ENCODE measurements at regions not wholly inside any gene's neighbourhood (a gene's known extent, or its start where the extent isn't known, plus 50 kb on each side); places are given as distances from the start of the nearest gene placed in this dataset.

DNA sequence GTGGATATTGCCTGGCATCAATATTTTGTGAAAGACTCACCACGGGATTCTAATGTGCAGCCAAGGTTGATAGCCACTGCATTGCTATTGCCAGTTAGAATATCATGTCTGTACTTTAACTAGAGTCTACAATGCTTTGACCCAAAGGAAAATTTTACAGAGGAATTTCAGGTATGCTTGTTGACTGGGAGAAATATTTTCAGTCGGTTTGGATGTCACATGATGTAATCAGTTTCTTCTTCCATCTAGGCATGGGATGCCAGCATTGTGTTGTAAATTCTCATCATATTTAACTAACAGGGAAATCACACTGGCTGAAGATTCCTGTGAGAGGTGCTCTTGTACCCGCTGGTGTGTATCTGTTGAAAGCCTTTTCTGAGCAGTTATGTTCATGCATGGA lies 508.9 kb upstream of the ADAMTS9 start:
- ChIA-PET CTCF (no interaction called here), POLR2A (no interaction called here)
- peaks cover 6% of the 10 kb centered on the region for H3K4me1 Mint-ChIP-seq
- ATAC-seq (no peak), DNase-seq (ENCODE audit: low spot score) (no peak)
- no peak for TF ChIP-seq RORB (CRISPR knock-in tag; IDR thresholded peaks at IDR 0.05)
- no peak for TF ChIP-seq ZNF317 (CRISPR knock-in tag; IDR thresholded peaks at IDR 0.05; ENCODE audit: borderline replicate concordance, low read depth)
- TF ChIP-seq, protein P1, sequence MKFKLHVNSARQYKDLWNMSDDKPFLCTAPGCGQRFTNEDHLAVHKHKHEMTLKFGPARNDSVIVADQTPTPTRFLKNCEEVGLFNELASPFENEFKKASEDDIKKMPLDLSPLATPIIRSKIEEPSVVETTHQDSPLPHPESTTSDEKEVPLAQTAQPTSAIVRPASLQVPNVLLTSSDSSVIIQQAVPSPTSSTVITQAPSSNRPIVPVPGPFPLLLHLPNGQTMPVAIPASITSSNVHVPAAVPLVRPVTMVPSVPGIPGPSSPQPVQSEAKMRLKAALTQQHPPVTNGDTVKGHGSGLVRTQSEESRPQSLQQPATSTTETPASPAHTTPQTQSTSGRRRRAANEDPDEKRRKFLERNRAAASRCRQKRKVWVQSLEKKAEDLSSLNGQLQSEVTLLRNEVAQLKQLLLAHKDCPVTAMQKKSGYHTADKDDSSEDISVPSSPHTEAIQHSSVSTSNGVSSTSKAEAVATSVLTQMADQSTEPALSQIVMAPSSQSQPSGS (CRISPR knock-in tag; IDR thresholded peaks at IDR 0.05; ENCODE audit: borderline replicate concordance, low read depth): no peak
- no peak for TF ChIP-seq TEAD1 (CRISPR knock-in tag; IDR thresholded peaks at IDR 0.05)
- TF ChIP-seq, protein P2, sequence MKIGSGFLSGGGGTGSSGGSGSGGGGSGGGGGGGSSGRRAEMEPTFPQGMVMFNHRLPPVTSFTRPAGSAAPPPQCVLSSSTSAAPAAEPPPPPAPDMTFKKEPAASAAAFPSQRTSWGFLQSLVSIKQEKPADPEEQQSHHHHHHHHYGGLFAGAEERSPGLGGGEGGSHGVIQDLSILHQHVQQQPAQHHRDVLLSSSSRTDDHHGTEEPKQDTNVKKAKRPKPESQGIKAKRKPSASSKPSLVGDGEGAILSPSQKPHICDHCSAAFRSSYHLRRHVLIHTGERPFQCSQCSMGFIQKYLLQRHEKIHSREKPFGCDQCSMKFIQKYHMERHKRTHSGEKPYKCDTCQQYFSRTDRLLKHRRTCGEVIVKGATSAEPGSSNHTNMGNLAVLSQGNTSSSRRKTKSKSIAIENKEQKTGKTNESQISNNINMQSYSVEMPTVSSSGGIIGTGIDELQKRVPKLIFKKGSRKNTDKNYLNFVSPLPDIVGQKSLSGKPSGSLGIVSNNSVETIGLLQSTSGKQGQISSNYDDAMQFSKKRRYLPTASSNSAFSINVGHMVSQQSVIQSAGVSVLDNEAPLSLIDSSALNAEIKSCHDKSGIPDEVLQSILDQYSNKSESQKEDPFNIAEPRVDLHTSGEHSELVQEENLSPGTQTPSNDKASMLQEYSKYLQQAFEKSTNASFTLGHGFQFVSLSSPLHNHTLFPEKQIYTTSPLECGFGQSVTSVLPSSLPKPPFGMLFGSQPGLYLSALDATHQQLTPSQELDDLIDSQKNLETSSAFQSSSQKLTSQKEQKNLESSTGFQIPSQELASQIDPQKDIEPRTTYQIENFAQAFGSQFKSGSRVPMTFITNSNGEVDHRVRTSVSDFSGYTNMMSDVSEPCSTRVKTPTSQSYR (CRISPR knock-in tag; IDR thresholded peaks at IDR 0.05): no peak
- no peak for TF ChIP-seq CBFB (CRISPR knock-in tag; IDR thresholded peaks at IDR 0.05; ENCODE audit: low read depth)
- no peak for TF ChIP-seq GRHL2 (CRISPR knock-in tag; IDR thresholded peaks at IDR 0.05; ENCODE audit: insufficient replicate concordance, severe bottlenecking)
- TF ChIP-seq SMAD3 (CRISPR knock-in tag; IDR thresholded peaks at IDR 0.05; ENCODE audit: borderline replicate concordance): no peak
- TF ChIP-seq ZNF263 (CRISPR knock-in tag; IDR thresholded peaks at IDR 0.05; ENCODE audit: low read depth): no peak
- no peak overlapping the region for H3K27ac Mint-ChIP-seq
- H3K9me3 Mint-ChIP-seq: no peaks in the 10 kb centered on the region
- no peaks in the 10 kb centered on the region for H3K36me3 Mint-ChIP-seq
- H3K27me3 Mint-ChIP-seq (ENCODE audit: low read depth): no peaks in the 10 kb centered on the region
- no peak overlapping the region for H3K4me3 Mint-ChIP-seq

DNA sequence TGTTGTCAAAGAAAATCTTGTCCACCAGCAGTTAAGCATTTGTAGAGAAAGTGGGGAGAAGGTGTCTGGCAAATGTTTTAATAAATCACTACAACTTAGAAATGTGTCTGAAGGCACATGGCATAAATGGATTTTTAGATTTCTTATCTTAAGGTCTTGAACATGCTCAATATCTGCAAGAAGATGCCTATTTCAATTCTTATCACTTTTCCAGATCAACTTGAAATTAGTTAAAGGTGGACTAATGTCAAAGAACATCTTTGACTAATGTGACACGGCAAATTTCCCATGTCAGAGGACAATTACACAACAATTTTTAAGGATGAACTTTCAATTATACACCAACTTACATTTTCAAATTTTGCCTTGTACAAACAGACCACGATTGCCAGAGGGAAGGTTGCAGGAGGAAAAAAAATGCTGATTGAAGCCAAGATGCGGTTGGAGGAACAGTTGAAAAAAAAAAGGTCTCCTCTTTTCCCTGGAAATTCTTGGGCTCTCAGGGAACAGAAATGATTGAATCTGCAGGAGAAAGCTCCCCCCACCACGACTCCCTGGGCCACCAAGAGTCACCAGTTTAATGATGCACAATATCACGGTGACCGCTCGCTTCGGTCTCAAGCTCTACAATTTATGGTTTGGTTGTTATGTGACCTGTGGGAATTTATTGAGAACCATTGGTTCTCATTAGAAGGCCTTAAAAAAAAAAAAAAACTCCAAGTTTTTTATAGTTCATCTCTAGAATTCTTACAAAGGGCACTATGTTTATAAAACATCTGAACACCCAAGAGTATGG lies 507.6 kb upstream of the ADAMTS9 start:
- DNase-seq (ENCODE audit: low spot score) (no peak), ATAC-seq (no peak)
- no peak overlapping the region for H3K27ac Mint-ChIP-seq
- H3K4me3 Mint-ChIP-seq: no peak overlapping the region
- peaks cover 6% of the 10 kb centered on the region for H3K4me1 Mint-ChIP-seq
- ChIA-PET POLR2A (interaction anchor here (0.7 kb wide), 1 partner anchor 12 kb away, joined by 3 read pairs; no protein-coding TSS in a partner anchor), CTCF (no interaction called here)
- TF ChIP-seq, protein P3, sequence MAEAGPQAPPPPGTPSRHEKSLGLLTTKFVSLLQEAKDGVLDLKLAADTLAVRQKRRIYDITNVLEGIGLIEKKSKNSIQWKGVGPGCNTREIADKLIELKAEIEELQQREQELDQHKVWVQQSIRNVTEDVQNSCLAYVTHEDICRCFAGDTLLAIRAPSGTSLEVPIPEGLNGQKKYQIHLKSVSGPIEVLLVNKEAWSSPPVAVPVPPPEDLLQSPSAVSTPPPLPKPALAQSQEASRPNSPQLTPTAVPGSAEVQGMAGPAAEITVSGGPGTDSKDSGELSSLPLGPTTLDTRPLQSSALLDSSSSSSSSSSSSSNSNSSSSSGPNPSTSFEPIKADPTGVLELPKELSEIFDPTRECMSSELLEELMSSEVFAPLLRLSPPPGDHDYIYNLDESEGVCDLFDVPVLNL (CRISPR knock-in tag; IDR thresholded peaks at IDR 0.05; ENCODE audit: borderline replicate concordance, low read depth): no peak
- TF ChIP-seq GABPB1 (CRISPR knock-in tag; IDR thresholded peaks at IDR 0.05): no peak
- no peak for TF ChIP-seq FOXP1 (CRISPR knock-in tag; IDR thresholded peaks at IDR 0.05; ENCODE audit: borderline replicate concordance)
- TF ChIP-seq, protein P4, sequence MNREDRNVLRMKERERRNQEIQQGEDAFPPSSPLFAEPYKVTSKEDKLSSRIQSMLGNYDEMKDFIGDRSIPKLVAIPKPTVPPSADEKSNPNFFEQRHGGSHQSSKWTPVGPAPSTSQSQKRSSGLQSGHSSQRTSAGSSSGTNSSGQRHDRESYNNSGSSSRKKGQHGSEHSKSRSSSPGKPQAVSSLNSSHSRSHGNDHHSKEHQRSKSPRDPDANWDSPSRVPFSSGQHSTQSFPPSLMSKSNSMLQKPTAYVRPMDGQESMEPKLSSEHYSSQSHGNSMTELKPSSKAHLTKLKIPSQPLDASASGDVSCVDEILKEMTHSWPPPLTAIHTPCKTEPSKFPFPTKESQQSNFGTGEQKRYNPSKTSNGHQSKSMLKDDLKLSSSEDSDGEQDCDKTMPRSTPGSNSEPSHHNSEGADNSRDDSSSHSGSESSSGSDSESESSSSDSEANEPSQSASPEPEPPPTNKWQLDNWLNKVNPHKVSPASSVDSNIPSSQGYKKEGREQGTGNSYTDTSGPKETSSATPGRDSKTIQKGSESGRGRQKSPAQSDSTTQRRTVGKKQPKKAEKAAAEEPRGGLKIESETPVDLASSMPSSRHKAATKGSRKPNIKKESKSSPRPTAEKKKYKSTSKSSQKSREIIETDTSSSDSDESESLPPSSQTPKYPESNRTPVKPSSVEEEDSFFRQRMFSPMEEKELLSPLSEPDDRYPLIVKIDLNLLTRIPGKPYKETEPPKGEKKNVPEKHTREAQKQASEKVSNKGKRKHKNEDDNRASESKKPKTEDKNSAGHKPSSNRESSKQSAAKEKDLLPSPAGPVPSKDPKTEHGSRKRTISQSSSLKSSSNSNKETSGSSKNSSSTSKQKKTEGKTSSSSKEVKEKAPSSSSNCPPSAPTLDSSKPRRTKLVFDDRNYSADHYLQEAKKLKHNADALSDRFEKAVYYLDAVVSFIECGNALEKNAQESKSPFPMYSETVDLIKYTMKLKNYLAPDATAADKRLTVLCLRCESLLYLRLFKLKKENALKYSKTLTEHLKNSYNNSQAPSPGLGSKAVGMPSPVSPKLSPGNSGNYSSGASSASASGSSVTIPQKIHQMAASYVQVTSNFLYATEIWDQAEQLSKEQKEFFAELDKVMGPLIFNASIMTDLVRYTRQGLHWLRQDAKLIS (CRISPR knock-in tag; IDR thresholded peaks at IDR 0.05; ENCODE audit: borderline replicate concordance): no peak
- no peak for TF ChIP-seq SMAD4 (CRISPR knock-in tag; IDR thresholded peaks at IDR 0.05)
- TF ChIP-seq, protein P5, sequence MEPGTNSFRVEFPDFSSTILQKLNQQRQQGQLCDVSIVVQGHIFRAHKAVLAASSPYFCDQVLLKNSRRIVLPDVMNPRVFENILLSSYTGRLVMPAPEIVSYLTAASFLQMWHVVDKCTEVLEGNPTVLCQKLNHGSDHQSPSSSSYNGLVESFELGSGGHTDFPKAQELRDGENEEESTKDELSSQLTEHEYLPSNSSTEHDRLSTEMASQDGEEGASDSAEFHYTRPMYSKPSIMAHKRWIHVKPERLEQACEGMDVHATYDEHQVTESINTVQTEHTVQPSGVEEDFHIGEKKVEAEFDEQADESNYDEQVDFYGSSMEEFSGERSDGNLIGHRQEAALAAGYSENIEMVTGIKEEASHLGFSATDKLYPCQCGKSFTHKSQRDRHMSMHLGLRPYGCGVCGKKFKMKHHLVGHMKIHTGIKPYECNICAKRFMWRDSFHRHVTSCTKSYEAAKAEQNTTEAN (CRISPR knock-in tag; IDR thresholded peaks at IDR 0.05): no peak
- TF ChIP-seq, protein P6, sequence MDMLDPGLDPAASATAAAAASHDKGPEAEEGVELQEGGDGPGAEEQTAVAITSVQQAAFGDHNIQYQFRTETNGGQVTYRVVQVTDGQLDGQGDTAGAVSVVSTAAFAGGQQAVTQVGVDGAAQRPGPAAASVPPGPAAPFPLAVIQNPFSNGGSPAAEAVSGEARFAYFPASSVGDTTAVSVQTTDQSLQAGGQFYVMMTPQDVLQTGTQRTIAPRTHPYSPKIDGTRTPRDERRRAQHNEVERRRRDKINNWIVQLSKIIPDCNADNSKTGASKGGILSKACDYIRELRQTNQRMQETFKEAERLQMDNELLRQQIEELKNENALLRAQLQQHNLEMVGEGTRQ (CRISPR knock-in tag; IDR thresholded peaks at IDR 0.05): no peak
- no peak for TF ChIP-seq ESRRA (CRISPR knock-in tag; IDR thresholded peaks at IDR 0.05; ENCODE audit: borderline replicate concordance)
- TF ChIP-seq ZNF396 (CRISPR knock-in tag; IDR thresholded peaks at IDR 0.05; ENCODE audit: borderline replicate concordance): no peak
- TF ChIP-seq, protein P7, sequence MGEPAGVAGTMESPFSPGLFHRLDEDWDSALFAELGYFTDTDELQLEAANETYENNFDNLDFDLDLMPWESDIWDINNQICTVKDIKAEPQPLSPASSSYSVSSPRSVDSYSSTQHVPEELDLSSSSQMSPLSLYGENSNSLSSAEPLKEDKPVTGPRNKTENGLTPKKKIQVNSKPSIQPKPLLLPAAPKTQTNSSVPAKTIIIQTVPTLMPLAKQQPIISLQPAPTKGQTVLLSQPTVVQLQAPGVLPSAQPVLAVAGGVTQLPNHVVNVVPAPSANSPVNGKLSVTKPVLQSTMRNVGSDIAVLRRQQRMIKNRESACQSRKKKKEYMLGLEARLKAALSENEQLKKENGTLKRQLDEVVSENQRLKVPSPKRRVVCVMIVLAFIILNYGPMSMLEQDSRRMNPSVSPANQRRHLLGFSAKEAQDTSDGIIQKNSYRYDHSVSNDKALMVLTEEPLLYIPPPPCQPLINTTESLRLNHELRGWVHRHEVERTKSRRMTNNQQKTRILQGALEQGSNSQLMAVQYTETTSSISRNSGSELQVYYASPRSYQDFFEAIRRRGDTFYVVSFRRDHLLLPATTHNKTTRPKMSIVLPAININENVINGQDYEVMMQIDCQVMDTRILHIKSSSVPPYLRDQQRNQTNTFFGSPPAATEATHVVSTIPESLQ (CRISPR knock-in tag; IDR thresholded peaks at IDR 0.05): no peak
- no peak for TF ChIP-seq IRF2 (CRISPR knock-in tag; IDR thresholded peaks at IDR 0.05; ENCODE audit: borderline replicate concordance, low read depth)
- no peak for TF ChIP-seq TEAD4 (CRISPR knock-in tag; IDR thresholded peaks at IDR 0.05)
- no peaks in the 10 kb centered on the region for H3K36me3 Mint-ChIP-seq
- H3K9me3 Mint-ChIP-seq: no peaks in the 10 kb centered on the region
- no peaks in the 10 kb centered on the region for H3K27me3 Mint-ChIP-seq (ENCODE audit: low read depth)

All from WTC11 (cell line).